NCI-H2227 (cell line): ENCODE measurements at regions not wholly inside any gene's neighbourhood (a gene's known extent, or its start where the extent isn't known, plus 50 kb on each side); places are given as distances from the start of the nearest gene placed in this dataset.

Experiments
- DNase-seq: peaks from one replicate; lab custom pipeline; 2025; ENCODE audit not compliant: unreplicated experiment; lab: John Stamatoyannopoulos, UW

DNA sequence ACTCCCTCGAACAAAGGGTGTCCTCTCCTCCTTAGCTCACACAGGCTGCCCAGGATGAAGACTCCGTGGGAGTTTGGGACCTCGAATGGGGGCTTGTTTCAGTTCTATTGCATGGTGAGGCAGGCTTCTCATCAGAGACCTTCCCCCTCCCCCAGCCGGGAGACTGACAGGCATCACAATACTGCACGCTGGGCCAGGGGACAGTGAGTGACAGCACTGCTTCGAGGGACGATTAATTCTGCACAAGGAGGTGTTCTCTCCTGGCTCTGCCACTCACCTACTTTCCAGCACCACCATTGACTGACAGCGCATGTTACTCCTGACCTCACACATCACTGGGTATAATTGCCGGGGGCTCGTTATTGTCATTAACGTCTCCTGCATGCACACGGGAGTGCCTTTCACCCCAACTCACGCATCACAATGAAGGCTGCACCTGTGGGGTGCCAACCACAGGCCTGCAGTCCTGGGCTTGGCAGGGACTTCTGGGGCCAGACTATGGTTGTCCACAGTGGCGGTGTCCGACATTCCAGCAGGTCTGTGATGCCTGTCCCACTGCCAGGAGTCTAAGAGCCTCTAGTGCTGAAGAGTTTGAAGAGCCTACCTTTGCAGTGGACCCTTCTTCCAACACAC, 412.2 kb upstream of the TSHZ3 start:
- no peak for DNase-seq

- no peak for DNase-seq
Observed at GRCh38 chr19:31770223-31770622, 421.0 kb upstream of the TSHZ3 start.

- no peak for DNase-seq
Observed at GRCh38 chr19:31772915-31773314, 423.7 kb upstream of the TSHZ3 start.

- DNase-seq = no peak
Observed at GRCh38 chr19:31781542-31781941, 432.3 kb upstream of the TSHZ3 start.

DNA sequence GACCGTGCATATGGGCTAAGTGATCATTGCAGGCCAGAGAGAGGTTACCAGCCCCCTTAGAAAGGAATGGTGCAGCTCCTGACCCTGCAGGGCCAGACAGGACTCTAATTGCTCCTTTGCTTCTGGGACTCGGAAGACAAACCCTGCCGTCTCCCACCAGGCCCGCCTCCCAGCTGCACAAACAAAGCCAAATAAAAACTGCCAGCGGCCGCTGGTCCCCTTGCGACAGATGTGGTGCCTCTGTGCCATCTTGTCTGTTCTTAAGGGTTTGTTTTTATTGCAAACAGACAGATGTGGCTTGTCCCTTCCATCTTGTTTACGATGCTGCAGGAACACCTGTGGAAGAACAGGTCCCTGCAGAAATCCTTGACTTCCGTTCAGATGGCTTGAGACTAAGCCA, 434.4 kb upstream of the TSHZ3 start:
- DNase-seq = no peak

DNA sequence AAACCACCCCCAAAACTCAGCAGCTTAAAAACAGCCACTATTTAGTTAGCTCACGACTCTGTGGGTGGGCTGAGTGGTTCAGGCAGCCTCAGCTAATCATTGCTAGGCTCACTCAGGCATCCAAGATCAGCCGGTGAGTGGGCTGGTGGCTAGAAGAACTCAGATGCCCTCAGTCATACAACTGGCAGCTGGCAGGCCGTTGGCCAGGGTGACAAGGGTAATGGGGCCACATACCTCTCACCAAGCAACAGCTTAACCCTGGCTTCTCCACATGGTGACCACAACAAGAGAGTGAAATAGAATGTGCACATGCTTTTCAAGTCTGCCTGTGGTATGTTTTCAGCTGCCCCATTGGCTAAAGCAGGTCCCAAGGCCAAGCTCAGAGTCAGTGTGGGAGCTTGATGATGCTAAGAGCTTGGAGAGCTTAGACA, 435.4 kb upstream of the TSHZ3 start:
- DNase-seq = no peak

- DNase-seq = no peak
Observed at GRCh38 chr19:31801611-31802010, 452.4 kb upstream of the TSHZ3 start.

DNA sequence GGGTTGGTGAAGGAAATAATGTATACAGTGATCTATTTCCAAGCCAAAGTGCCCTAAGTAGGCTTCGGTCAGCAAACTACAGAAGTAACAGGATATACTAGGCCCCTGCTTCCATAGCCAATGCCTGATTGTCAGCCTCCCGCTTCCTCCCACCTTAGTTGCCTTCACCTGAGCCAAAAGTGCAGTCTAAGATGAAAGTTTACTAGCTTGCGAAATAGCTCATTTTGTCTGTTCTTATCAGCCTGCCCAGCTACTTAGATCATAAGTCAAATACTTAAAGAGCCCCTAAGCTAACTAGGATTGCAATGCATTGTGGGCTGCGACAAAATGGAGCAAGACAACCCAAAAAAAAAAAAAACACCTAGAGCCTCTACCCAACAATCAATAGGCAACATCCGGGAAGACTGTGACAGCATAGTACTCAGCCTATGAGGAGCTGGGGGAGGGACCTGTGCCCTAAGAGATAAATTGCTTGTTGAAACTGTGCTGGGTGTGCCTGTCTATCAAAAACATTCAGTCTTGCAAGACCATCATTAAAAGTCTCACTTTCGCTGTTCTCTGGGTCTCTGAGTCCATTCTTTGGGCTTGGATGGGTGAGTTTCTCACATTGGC, 454.7 kb upstream of the TSHZ3 start:
- no peak for DNase-seq

GRCh38 chr19:31804668-31805067, 455.4 kb upstream of the TSHZ3 start:
- DNase-seq = no peak

DNA sequence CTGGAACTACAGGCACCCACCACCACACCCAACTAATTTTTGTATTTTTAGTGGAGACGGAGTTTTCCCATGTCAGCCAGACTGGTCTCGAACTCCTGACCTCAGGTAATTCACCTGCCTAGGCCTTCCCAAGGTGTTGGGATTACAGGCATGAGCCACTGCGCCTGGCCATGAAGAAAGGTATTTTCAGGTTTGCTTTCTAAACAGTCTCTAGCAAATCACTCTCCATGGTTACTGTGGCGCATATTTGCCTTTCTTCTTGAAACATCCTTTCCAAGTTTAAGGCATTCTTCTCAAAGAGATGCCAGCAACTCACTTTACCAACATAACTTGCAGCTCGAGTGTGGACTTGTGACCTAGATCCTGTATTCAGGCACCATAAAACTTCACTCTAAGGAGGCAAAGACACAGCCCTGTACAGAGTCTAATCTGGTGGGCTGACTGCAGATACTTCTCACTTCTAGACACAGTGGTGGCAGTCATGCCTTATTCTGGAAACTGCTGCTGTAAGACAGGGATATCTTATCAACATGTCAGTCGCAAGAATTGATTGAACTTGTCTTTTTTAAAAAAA, 461.4 kb upstream of the TSHZ3 start:
- DNase-seq = no peak

DNA sequence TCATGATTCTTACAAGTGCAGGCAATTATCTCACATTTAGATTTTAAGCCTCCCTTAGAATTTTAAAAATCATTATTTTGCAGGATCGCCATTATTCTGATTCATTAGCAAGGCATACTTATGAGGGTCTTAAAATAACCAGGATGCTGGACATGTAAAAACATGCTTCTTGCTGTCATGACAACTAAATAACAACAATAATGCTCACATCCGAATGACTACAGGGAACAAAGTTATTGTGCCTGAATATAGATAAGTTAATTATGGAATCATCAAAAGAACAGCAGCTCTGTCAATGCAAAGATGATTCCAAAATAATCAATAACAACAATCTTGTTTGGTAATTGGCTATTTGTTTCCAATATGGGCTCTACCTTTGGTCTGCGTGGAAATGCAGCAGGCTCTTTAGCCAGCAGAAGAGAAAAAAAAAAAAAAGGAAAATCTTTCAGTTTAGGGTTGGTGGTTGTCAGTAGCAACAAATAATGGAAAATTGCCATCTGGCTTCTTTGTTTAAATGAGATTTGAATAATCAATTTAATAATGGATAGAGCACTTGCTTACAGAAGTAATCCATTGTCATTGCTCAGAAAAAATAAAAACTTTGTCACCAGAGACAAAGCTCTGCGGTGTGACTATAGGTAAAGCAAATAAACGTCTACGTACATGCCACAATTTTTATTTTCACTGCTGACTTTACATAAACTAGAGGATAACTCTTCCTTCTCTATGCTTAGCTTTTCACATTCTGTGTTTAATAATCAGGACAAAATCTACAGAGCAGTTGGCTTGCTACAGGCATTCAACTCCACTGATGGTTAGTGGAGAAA, 468.9 kb upstream of the TSHZ3 start:
- no peak for DNase-seq

- DNase-seq = no peak
Observed at GRCh38 chr19:31818798-31819105, 469.5 kb upstream of the TSHZ3 start.

DNA sequence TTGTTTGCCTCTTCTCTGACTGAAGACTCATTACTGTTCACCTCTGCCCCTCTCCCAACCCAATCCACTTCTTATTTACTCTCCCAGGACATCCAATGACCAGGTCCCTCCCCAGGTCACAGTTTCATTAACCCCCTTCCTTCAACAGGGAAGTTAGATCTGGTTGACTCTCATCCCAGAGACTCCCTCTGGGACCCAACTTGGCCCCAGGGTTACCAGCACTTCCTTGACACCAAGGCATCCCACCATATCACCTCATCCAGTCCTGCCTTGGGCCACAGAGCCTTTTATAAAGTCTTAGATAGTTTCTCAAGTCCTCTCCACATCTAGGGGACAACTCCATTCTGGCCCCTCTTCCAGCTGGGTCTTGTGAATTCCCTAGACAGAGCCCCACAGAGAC, 470.6 kb upstream of the TSHZ3 start:
- DNase-seq = no peak

- DNase-seq = no peak
Observed at GRCh38 chr19:31821346-31821745, 472.1 kb upstream of the TSHZ3 start.

DNA sequence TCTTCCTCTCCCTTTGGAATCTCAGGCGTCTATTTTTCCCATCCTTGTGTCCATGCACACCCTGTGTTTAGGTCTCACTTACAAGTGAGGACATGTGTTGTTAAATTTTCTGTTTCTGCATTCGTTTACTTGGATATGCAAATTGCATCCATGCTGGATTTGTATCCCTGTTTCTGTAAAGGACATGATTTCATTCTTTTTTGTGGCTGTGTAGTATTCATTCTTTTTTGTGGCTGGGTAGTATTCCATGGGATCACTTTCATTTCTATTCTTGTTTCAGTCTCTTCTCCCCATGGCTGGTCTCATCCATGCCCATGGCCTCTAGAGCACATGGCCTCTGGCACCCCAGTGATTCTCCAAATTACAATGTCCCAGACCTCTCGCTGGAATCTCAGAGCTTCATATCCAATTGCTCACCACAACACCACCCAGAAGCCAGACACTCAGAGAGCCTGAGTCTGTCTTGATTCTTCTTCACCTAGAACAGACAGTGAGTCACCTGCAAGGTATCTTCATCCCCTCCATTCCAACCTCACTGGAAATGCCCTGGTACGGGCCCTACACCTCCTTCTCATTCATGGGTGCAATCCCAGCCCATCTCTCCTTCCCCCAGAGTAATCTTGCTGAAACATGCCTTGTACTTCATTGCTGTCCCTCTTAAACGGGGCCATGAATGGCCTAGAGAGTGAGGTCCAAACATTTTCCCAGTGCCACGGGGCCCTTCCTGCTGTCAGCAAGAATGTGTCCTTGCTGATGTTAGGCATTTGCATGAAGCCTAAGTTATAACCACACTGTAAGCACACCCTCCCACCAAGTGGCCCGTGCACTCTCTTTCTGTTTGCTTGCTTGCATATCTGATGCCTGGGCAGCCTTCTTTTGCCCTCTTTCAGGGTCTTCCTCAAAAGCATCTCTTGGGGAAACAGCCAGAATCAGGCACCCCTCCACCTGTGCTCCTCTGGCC, 476.2 kb upstream of the TSHZ3 start:
- no peak for DNase-seq

DNA sequence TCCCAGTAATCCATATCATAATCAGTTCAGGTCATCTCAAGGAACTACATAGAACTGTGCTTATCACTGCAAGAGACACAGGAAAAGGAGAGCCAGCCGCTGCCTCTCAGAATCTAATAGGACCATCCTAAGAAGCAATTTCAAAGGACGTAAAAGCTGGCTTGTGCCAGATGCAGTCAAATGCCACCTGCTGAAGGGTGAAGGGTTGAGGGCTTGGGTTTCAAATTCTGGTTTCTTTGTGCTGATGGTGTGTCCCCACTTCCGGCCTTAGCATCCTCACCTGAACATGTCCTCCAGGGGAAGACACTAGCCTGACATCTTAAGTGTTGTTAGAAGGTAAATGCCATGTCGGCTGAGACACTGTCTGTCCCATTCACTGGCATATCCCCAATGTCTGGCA, 477.1 kb upstream of the TSHZ3 start:
- DNase-seq = no peak

DNA sequence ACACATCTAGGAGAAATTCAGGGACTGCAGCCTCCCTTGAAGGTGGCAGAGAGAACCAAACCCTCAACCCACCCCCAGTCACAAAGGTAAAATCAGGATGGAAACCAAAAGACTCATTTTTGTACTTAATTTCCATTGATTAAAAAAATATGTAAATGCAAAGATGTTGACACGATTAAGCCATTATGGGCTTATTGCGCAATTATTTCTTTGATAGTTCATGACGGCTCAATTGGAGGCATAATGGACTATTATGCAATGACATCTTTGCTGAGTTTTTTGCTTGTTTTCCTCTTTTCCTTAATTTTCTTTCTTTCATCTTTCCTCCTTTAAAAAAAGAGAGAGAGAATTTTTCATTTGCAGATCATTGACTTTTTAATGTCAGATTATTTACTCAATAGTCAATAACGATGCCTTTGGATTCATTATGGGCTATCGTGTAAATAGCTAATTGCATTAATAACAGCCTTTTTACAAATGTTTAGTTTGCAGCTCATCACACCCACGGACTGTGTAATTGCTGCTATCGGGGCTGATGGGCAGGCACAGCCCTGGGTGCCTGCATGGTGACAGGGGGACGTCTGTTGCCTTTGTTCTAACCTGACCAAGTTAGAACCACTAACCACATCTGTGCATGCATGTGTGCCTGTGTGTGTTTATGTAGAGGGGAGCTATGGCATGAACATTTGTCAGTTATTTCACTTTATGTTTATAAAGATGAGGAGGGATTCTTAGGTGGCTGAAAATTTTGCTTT, 482.4 kb upstream of the TSHZ3 start:
- no peak for DNase-seq

GRCh38 chr19:31832176-31832548, 482.9 kb upstream of the TSHZ3 start:
- no peak for DNase-seq

- no peak for DNase-seq
Observed at GRCh38 chr19:31834070-31834469, 484.8 kb upstream of the TSHZ3 start.

DNA sequence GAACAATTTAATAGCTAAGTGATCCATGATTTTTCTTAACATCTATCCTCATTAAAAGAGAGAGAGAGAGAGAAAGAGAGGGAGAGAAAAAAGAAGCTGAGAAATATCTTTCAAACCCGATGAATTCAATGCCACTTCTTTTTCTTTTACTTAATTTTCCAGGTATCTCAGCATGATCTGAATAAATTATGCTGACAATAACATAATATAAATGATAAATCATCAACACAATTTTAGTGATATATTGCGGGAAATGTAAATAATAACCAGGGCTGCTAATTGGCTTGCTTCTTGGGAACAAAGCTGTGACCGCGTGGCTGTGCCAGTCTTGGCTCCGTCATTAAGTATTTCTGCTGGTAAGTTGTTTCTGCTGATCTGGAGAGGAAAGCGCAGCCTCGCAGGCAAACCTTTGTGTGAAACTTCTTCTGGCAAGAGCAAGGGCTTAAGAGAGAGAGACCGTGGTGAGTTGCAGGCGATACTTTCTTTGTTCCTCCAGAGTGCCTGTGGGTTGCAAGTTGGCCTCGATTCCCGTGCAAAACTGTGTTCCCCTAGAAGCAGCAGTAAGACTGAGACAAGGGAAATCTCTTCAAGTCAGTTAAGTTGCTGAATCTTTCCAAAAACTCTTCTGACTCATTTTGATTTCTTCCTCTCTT, 489.1 kb upstream of the TSHZ3 start:
- no peak for DNase-seq
